HEK293 (cell line): ENCODE measurements at regions not wholly inside any gene's neighbourhood (a gene's known extent, or its start where the extent isn't known, plus 50 kb on each side); places are given as distances from the start of the nearest gene placed in this dataset.

Source experiments
- CTCF ChIA-PET: fragments of 350-600 bp; formaldehyde crosslinking; extraction: SDS; loops from one replicate; lab custom pipeline; 2021; ENCODE audit warnings: antibody characterized with exemption; lab: Yijun Ruan, JAX
- POLR2A ChIA-PET: fragments of 300-600 bp; formaldehyde crosslinking; extraction: SDS; loops from one replicate; lab custom pipeline; 2020; ENCODE audit warnings: antibody characterized with exemption, inconsistent platforms; lab: Yijun Ruan, JAX
- H3K27ac ChIP-seq: fragments of 200-500 bp; sonication (Bioruptor generic); 2 replicates; pipeline ENCODE4 v1.5.1; 2014; ENCODE audit warnings: low read depth, low read length, control low read depth, inconsistent platforms; ENCODE audit errors: extremely low read depth
- H3K36me3 ChIP-seq, 2 experiments: fragments of 200-500 bp in 1 of 2; sonication (Bioruptor generic) in 1 of 2; 1 replicate in 1 of 2; 2 replicates in 1 of 2; pipeline ENCODE4 v1.5.1; 2014 to 2017; ENCODE audit warnings: inconsistent platforms in 2 of 2, low read length in 2 of 2; ENCODE audit not compliant: control insufficient read depth in 2 of 2, insufficient read depth in 1 of 2
- H3K4me1 ChIP-seq: fragments of 200-500 bp; sonication (Bioruptor generic); 2 replicates; pipeline ENCODE4 v1.5.1; 2014; ENCODE audit warnings: mild to moderate bottlenecking, low read length, inconsistent platforms; ENCODE audit not compliant: control insufficient read depth, insufficient read depth
- H3K4me3 ChIP-seq: 2 replicates; pipeline ENCODE4 v1.5.1; 2011; ENCODE audit warnings: low read depth, mild to moderate bottlenecking, control low read depth, low read length, moderate library complexity
- H3K9me3 ChIP-seq: fragments of 200-500 bp; sonication (Bioruptor generic); 2 replicates; pipeline ENCODE4 v1.5.1; 2014; ENCODE audit warnings: low read depth, low read length, inconsistent platforms; ENCODE audit not compliant: control insufficient read depth, insufficient read depth
- AEBP2 ChIP-seq: fragments of 450-650 bp; formaldehyde crosslinking; IDR thresholded peaks from 2 replicates; pipeline ENCODE4 v1.5.1; 2016; ENCODE audit warnings: missing biosample characterization, missing genetic modification characterization, borderline replicate concordance
- FEZF1 ChIP-seq: fragments of 450-650 bp; formaldehyde crosslinking; IDR thresholded peaks from 2 replicates; pipeline ENCODE4 v1.5.1; 2016; ENCODE audit warnings: missing biosample characterization, missing genetic modification characterization
- KLF8 ChIP-seq: fragments of 450-650 bp; formaldehyde crosslinking; IDR thresholded peaks from 2 replicates; pipeline ENCODE4 v1.5.1; 2016; ENCODE audit warnings: missing biosample characterization, missing genetic modification characterization
- MZF1 ChIP-seq: fragments of 450-650 bp; formaldehyde crosslinking; IDR thresholded peaks from 2 replicates; pipeline ENCODE4 v1.5.1; 2017; ENCODE audit warnings: missing biosample characterization, missing genetic modification characterization, borderline replicate concordance
- PATZ1 ChIP-seq: fragments of 450-650 bp; formaldehyde crosslinking; IDR thresholded peaks from 2 replicates; pipeline ENCODE4 v1.5.1; 2016; ENCODE audit warnings: missing biosample characterization, missing genetic modification characterization
- PRDM1 ChIP-seq: fragments of 450-650 bp; formaldehyde crosslinking; IDR thresholded peaks from 2 replicates; pipeline ENCODE4; 2016; ENCODE audit warnings: missing biosample characterization, missing genetic modification characterization
- PRDM2 ChIP-seq: fragments of 450-650 bp; formaldehyde crosslinking; IDR thresholded peaks from 2 replicates; pipeline ENCODE4 v1.5.1; 2016; ENCODE audit warnings: missing biosample characterization, missing genetic modification characterization, borderline replicate concordance
- PRDM6 ChIP-seq: fragments of 450-650 bp; formaldehyde crosslinking; IDR thresholded peaks from 2 replicates; pipeline ENCODE4 v1.5.1; 2017; ENCODE audit warnings: missing biosample characterization, missing genetic modification characterization
- SALL2 ChIP-seq: fragments of 450-650 bp; formaldehyde crosslinking; IDR thresholded peaks from 2 replicates; pipeline ENCODE4 v1.5.0; 2017; ENCODE audit warnings: missing biosample characterization, mild to moderate bottlenecking, missing genetic modification characterization, borderline replicate concordance
- YY1 ChIP-seq: fragments of 450-650 bp; formaldehyde crosslinking; IDR thresholded peaks from 2 replicates; pipeline ENCODE4 v1.5.1; 2018; ENCODE audit warnings: missing biosample characterization, missing genetic modification characterization
- ZBTB20 ChIP-seq: fragments of 450-650 bp; formaldehyde crosslinking; IDR thresholded peaks from 2 replicates; pipeline ENCODE4 v1.5.1; 2016; ENCODE audit warnings: missing biosample characterization, missing genetic modification characterization
- ZBTB6 ChIP-seq: fragments of 450-650 bp; formaldehyde crosslinking; IDR thresholded peaks from 2 replicates; pipeline ENCODE4 v1.5.1; 2017; ENCODE audit warnings: missing biosample characterization, missing genetic modification characterization
- ZNF112 ChIP-seq: fragments of 450-650 bp; formaldehyde crosslinking; IDR thresholded peaks from 2 replicates; pipeline ENCODE4 v1.5.0; 2017; ENCODE audit warnings: missing biosample characterization, missing genetic modification characterization
- ZNF148 ChIP-seq: fragments of 450-650 bp; formaldehyde crosslinking; IDR thresholded peaks from 2 replicates; pipeline ENCODE4 v1.5.0; 2017; ENCODE audit warnings: missing biosample characterization, missing genetic modification characterization, borderline replicate concordance
- ZNF174 ChIP-seq: fragments of 450-650 bp; formaldehyde crosslinking; IDR thresholded peaks from 2 replicates; pipeline ENCODE4 v1.5.0; 2017; ENCODE audit warnings: missing biosample characterization, mild to moderate bottlenecking, missing genetic modification characterization
- ZNF366 ChIP-seq: fragments of 450-650 bp; formaldehyde crosslinking; conservative IDR thresholded peaks from 2 replicates; pipeline ENCODE4 v1.5.1; 2016; ENCODE audit warnings: missing biosample characterization, missing genetic modification characterization
- ZNF529 ChIP-seq: fragments of 450-650 bp; formaldehyde crosslinking; IDR thresholded peaks from 2 replicates; pipeline ENCODE4 v1.5.1; 2017; ENCODE audit warnings: missing genetic modification characterization, missing biosample characterization; ENCODE audit not compliant: insufficient replicate concordance
- ZNF660 ChIP-seq: fragments of 450-650 bp; IDR thresholded peaks from 2 replicates; pipeline ENCODE4 v1.5.1; 2018; ENCODE audit warnings: missing biosample characterization, mild to moderate bottlenecking, missing genetic modification characterization
- ZNF670 ChIP-seq: fragments of 450-650 bp; formaldehyde crosslinking; IDR thresholded peaks from 2 replicates; pipeline ENCODE4 v1.5.1; 2016; ENCODE audit warnings: missing biosample characterization, missing genetic modification characterization, low read depth
- ZNF843 ChIP-seq: fragments of 450-650 bp; formaldehyde crosslinking; IDR thresholded peaks from 2 replicates; pipeline ENCODE4 v1.5.1; 2016; ENCODE audit warnings: missing biosample characterization, missing genetic modification characterization
- ZSCAN23 ChIP-seq: fragments of 450-650 bp; formaldehyde crosslinking; IDR thresholded peaks from 2 replicates; pipeline ENCODE4 v1.5.1; 2016; ENCODE audit warnings: missing biosample characterization, missing genetic modification characterization
- ZSCAN5A ChIP-seq: fragments of 450-650 bp; formaldehyde crosslinking; IDR thresholded peaks from 2 replicates; pipeline ENCODE4 v1.5.1; 2016; ENCODE audit warnings: missing biosample characterization, missing genetic modification characterization

GRCh38 chrX:12052109-12052508 is 86.2 kb upstream of the FRMPD4 start:
- no peaks in the 10 kb centered on the region for H3K4me1 ChIP-seq
- no peak overlapping the region for H3K4me3 ChIP-seq
- H3K36me3 ChIP-seq, result no peaks in the 10 kb centered on the region
- ChIA-PET CTCF (interaction anchor here (0.6 to 1.0 kb wide), 3 partner anchors 10 to 1113 kb away, joined by 3 read pairs; no protein-coding TSS in a partner anchor), POLR2A (no interaction called here)
- no peaks in the 10 kb centered on the region for H3K9me3 ChIP-seq
- H3K27ac ChIP-seq, result 0 out of 2 replicates have a peak overlapping the region, but pooled peaks have one; percentile 28
- TF ChIP-seq AEBP2 (tag by site-specific recombination) (no peak), ZSCAN23 (tag by site-specific recombination) (no peak), ZNF843 (tag by site-specific recombination) (peak; percentile 89), PRDM1 (no peak), ZNF366 (no peak), MZF1 (tag by site-specific recombination) (no peak), ZNF174 (no peak), ZNF529 (tag by site-specific recombination) (no peak), ZBTB6 (tag by site-specific recombination) (peak; percentile 46; the same call in 1 of the 2 replicates), ZNF660 (no peak), ZSCAN5A (no peak), ZNF670 (no peak), PATZ1 (tag by site-specific recombination) (no peak), FEZF1 (tag by site-specific recombination) (peak; percentile 92), SALL2 (no peak), YY1 (no peak), ZNF148 (tag by site-specific recombination) (no peak), ZBTB20 (tag by site-specific recombination) (no peak), PRDM2 (tag by site-specific recombination) (no peak), PRDM6 (tag by site-specific recombination) (peak; percentile 88), ZNF112 (tag by site-specific recombination) (no peak), KLF8 (tag by site-specific recombination) (no peak)
